SK-N-SH treated with all-trans-retinoic acid at 6 μM for 48 hours (cell line): ENCODE measurements at regions not wholly inside any gene's neighbourhood (a gene's known extent, or its start where the extent isn't known, plus 50 kb on each side); places are given as distances from the start of the nearest gene placed in this dataset.

Source experiments
- CSDC2 ChIP-seq: fragments of 250-450 bp; sonication (Bioruptor Pico); IDR thresholded peaks from 2 replicates; pipeline ENCODE4 v1.5.0; 2020; ENCODE audit warnings: mild to moderate bottlenecking, moderate library complexity
- ESRRG ChIP-seq: fragments of 250-450 bp; sonication (Bioruptor Pico); IDR thresholded peaks from 2 replicates; pipeline ENCODE4 v1.6.1; 2021; ENCODE audit warnings: mild to moderate bottlenecking
- POU6F1 ChIP-seq: fragments of 250-450 bp; sonication (Bioruptor Pico); IDR thresholded peaks from 2 replicates; pipeline ENCODE4 v1.8.0; 2021; ENCODE audit warnings: low read depth, mild to moderate bottlenecking, moderate library complexity, borderline replicate concordance
- ZNF565 ChIP-seq: fragments of 450-650 bp; formaldehyde crosslinking; conservative IDR thresholded peaks from 2 replicates; pipeline ENCODE4 v1.5.0; 2020; ENCODE audit warnings: low read depth, mild to moderate bottlenecking, moderate library complexity
- TF ChIP-seq, protein P1 (sequence below): fragments of 250-450 bp; sonication (Bioruptor Pico); IDR thresholded peaks from 2 replicates; pipeline ENCODE4 v1.5.1; 2020; ENCODE audit warnings: low read depth, mild to moderate bottlenecking, moderate library complexity
- TF ChIP-seq, protein P2 (sequence below): fragments of 250-450 bp; sonication (Bioruptor Pico); IDR thresholded peaks from 2 replicates; pipeline ENCODE4 v1.5.0; 2020; ENCODE audit warnings: mild to moderate bottlenecking, moderate library complexity

DNA sequence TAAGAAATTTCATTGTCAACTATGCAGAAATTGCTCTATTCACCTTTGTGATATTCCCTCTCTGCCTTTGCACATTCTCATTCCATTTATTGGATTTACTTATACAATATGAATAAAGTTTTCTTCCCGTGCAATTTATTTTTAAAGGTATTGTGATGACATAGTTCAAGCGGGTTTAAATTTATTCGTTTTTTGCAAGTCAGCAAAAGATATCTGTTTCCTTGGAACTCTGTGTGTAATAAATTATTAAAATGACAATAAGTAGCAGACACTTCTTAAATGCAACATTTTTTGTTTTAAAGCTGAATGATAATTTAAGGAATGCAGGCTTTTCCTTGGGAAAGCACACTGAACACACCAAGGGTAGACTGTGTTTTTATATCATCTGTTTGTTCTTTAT lies 143.1 kb downstream of the SLC41A2 start:
- TF ChIP-seq, protein P1, sequence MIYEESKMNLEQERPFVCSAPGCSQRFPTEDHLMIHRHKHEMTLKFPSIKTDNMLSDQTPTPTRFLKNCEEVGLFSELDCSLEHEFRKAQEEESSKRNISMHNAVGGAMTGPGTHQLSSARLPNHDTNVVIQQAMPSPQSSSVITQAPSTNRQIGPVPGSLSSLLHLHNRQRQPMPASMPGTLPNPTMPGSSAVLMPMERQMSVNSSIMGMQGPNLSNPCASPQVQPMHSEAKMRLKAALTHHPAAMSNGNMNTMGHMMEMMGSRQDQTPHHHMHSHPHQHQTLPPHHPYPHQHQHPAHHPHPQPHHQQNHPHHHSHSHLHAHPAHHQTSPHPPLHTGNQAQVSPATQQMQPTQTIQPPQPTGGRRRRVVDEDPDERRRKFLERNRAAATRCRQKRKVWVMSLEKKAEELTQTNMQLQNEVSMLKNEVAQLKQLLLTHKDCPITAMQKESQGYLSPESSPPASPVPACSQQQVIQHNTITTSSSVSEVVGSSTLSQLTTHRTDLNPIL (CRISPR knock-in tag) = no peak
- TF ChIP-seq, protein P2, sequence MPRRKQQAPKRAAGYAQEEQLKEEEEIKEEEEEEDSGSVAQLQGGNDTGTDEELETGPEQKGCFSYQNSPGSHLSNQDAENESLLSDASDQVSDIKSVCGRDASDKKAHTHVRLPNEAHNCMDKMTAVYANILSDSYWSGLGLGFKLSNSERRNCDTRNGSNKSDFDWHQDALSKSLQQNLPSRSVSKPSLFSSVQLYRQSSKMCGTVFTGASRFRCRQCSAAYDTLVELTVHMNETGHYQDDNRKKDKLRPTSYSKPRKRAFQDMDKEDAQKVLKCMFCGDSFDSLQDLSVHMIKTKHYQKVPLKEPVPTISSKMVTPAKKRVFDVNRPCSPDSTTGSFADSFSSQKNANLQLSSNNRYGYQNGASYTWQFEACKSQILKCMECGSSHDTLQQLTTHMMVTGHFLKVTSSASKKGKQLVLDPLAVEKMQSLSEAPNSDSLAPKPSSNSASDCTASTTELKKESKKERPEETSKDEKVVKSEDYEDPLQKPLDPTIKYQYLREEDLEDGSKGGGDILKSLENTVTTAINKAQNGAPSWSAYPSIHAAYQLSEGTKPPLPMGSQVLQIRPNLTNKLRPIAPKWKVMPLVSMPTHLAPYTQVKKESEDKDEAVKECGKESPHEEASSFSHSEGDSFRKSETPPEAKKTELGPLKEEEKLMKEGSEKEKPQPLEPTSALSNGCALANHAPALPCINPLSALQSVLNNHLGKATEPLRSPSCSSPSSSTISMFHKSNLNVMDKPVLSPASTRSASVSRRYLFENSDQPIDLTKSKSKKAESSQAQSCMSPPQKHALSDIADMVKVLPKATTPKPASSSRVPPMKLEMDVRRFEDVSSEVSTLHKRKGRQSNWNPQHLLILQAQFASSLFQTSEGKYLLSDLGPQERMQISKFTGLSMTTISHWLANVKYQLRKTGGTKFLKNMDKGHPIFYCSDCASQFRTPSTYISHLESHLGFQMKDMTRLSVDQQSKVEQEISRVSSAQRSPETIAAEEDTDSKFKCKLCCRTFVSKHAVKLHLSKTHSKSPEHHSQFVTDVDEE = no peak
- TF ChIP-seq CSDC2 (CRISPR knock-in tag) (no peak), ZNF565 (CRISPR knock-in tag) (no peak), ESRRG (CRISPR knock-in tag) (no peak), POU6F1 (no peak)
